ENCODE measurements at regions not wholly inside any gene's neighbourhood (a gene's known extent, or its start where the extent isn't known, plus 50 kb on each side); places are given as distances from the start of the nearest gene placed in this dataset.
"Not testable (repeated sequence)": the region's sequence is repeated elsewhere in the genome, so short reads cannot be mapped to it uniquely, and the experiment has no call there.

GRCh38 chr16:21521390-21522143, 77.8 kb upstream of the METTL9 start:
- peaks cover 5 to 21% (median 16%) of the 10 kb centered on the region in 3 donors for H3K27me3 Mint-ChIP-seq (ENCODE audit: low read depth in 3 of 3)
- peak overlapping the region in 4 of 6 donors; percentile 49 to 83 (median 55) for H3K27ac Mint-ChIP-seq
- not testable (repeated sequence) for DNase-seq, H3K9me3 Mint-ChIP-seq, H3K36me3 Mint-ChIP-seq
- H3K4me3 Mint-ChIP-seq = peak overlapping the region in 4 of 5 donors; percentile 13 to 42 (median 24)
- H3K4me1 Mint-ChIP-seq = peaks cover 20 to 22% of the 10 kb centered on the region in 2 donors

DNA sequence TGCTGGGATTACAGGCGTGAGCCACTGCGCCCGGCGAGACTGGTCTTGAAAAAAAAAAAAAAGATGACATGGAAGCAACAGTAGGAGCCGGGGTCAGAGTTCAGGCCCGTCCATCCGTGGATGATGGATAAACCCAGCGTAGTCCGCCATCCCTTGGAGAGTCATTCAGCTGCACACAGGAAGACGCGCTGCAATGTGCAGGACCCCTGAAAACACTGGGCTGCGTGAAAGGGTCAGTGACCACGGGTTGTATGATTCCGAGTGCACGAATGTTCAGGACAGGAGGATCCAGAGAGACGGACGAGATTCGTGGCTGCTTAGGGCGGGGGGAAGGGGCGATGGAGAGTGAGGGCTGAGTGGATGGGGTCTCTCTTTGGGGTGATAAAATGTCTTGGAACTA, 76.5 kb upstream of the METTL9 start:
- H3K4me3 Mint-ChIP-seq, H3K9me3 Mint-ChIP-seq, H3K36me3 Mint-ChIP-seq, DNase-seq: not testable (repeated sequence)
- Mint-ChIP-seq H3K4me1 (peaks cover 18 to 19% of the 10 kb centered on the region in 2 donors), H3K27ac (peak overlapping the region in 2 of 6 donors; percentile 12 to 30), H3K27me3 (ENCODE audit: low read depth in 3 of 3) (peaks cover 5 to 25% (median 18%) of the 10 kb centered on the region in 3 donors)

- no peaks in the 10 kb centered on the region for H3K9me3 Mint-ChIP-seq
- no peaks in the 10 kb centered on the region for H3K36me3 Mint-ChIP-seq
- peaks cover 5 to 25% (median 15%) of the 10 kb centered on the region in 3 donors for H3K27me3 Mint-ChIP-seq (ENCODE audit: low read depth in 3 of 3)
- H3K27ac Mint-ChIP-seq = peak overlapping the region in 1 of 6 donors; percentile 30
- H3K4me3 Mint-ChIP-seq = no peak overlapping the region
- DNase-seq = no peak
- H3K4me1 Mint-ChIP-seq = peaks cover 11 to 12% of the 10 kb centered on the region in 2 donors
Measured at GRCh38 chr16:21523411-21524067, 75.8 kb upstream of the METTL9 start.

GRCh38 chr16:21524068-21524751, 75.2 kb upstream of the METTL9 start:
- Mint-ChIP-seq H3K36me3 (no peaks in the 10 kb centered on the region), H3K4me3 (no peak overlapping the region), H3K4me1 (peaks cover 5% of the 10 kb centered on the region in 2 donors), H3K27me3 (ENCODE audit: low read depth in 3 of 3) (peaks cover 5 to 19% (median 11%) of the 10 kb centered on the region in 3 donors), H3K27ac (no peak overlapping the region), H3K9me3 (no peaks in the 10 kb centered on the region)
- DNase-seq = no peak

DNA sequence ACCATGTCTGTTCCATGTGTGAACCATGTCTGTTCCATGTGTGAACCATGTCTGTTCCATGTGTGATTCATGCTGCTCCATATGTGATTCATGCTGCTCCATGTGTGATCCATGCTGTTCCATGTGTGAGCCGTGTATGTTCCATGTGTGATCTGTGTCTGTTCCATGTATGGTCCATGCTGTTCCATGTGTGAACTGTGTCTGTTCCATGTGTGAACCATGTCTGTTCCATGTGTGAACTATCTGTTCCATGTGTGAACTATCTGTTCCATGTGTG, 74.7 kb upstream of the METTL9 start:
- DNase-seq, H3K4me1 Mint-ChIP-seq, H3K36me3 Mint-ChIP-seq, H3K27ac Mint-ChIP-seq, H3K9me3 Mint-ChIP-seq, H3K4me3 Mint-ChIP-seq: not testable (repeated sequence)
- H3K27me3 Mint-ChIP-seq (ENCODE audit: low read depth in 3 of 3) = peaks cover 2 to 14% (median 7%) of the 10 kb centered on the region in 3 donors

- H3K27ac Mint-ChIP-seq; H3K36me3 Mint-ChIP-seq; H3K9me3 Mint-ChIP-seq; H3K4me3 Mint-ChIP-seq; DNase-seq; H3K4me1 Mint-ChIP-seq; H3K27me3 Mint-ChIP-seq (ENCODE audit: low read depth in 3 of 3): not testable (repeated sequence)
Measured at GRCh38 chr16:21525029-21525895, 74.1 kb upstream of the METTL9 start.

- H3K9me3 Mint-ChIP-seq, H3K4me3 Mint-ChIP-seq, H3K36me3 Mint-ChIP-seq, H3K4me1 Mint-ChIP-seq, DNase-seq: not testable (repeated sequence)
- peak overlapping the region in 2 of 6 donors; percentile 16 to 55 for H3K27ac Mint-ChIP-seq
- H3K27me3 Mint-ChIP-seq (ENCODE audit: low read depth in 3 of 3) = peaks cover 0 to 10% (median 6%) of the 10 kb centered on the region in 3 donors
Measured at GRCh38 chr16:21525956-21526922, 73.1 kb upstream of the METTL9 start.

- H3K9me3 Mint-ChIP-seq = no peaks in the 10 kb centered on the region
Measured at GRCh38 chr16:21526923-21527807, 72.2 kb upstream of the METTL9 start.

GRCh38 chr16:21529060-21529658, 70.2 kb upstream of the METTL9 start:
- not testable (repeated sequence) for H3K9me3 Mint-ChIP-seq, DNase-seq, H3K36me3 Mint-ChIP-seq, H3K27ac Mint-ChIP-seq, H3K4me1 Mint-ChIP-seq, H3K4me3 Mint-ChIP-seq
- H3K27me3 Mint-ChIP-seq (ENCODE audit: low read depth in 3 of 3) = peaks cover 0 to 10% (median 4%) of the 10 kb centered on the region in 3 donors

More at GRCh38 chr16:21526923-21527807, 72.2 kb upstream of the METTL9 start:
- Mint-ChIP-seq H3K36me3 (no peaks in the 10 kb centered on the region), H3K4me1 (no peaks in the 10 kb centered on the region), H3K27me3 (ENCODE audit: low read depth in 3 of 3) (peaks cover 0 to 10% (median 6%) of the 10 kb centered on the region in 3 donors), H3K27ac (peak overlapping the region in 1 of 6 donors; percentile 16), H3K4me3 (no peak overlapping the region)
- DNase-seq = no peak

DNA sequence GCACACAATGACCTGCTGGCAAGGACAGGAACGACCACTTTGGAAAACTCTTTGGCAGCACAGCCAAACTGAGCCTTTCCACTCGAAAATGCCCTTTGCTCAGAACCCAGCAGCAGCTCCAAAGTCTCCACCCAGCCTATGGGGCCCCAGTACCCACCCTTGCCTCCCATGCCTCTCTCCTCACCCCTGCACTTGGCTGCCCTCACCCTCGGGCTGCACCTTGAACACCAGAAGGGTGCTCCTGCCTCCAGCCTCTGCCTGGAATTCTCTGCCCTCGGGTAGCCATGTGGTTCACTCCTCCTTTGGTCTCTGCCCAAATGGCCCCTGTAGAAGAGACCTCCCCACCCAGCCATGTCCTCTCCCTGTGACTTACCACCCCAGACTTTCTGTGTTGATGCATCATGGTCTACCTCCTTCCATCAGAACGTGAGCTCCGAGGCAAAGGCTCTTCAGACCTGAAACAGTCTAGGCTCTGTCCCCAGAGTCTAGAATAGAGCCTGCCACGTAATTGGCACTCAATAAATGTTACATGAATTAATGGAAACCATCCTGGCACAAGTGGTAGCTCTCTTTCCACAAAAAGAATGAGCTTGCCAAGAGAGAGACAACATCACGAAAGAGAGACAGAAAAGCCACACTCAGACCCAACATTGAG, 68.5 kb upstream of the METTL9 start:
- H3K4me3 Mint-ChIP-seq, H3K9me3 Mint-ChIP-seq, DNase-seq, H3K36me3 Mint-ChIP-seq, H3K4me1 Mint-ChIP-seq, H3K27ac Mint-ChIP-seq: not testable (repeated sequence)
- peaks cover 0 to 10% (median 4%) of the 10 kb centered on the region in 3 donors for H3K27me3 Mint-ChIP-seq (ENCODE audit: low read depth in 3 of 3)

- not testable (repeated sequence) for H3K4me3 Mint-ChIP-seq; DNase-seq; H3K36me3 Mint-ChIP-seq; H3K9me3 Mint-ChIP-seq; H3K4me1 Mint-ChIP-seq; H3K27me3 Mint-ChIP-seq (ENCODE audit: low read depth in 3 of 3)
- peak overlapping the region in 1 of 6 donors; percentile 15 for H3K27ac Mint-ChIP-seq
Measured at GRCh38 chr16:21532996-21533395, 66.4 kb upstream of the METTL9 start.

Data from immature natural killer cell (primary cell).